Caco-2 (cell line): ENCODE measurements at regions not wholly inside any gene's neighbourhood (a gene's known extent, or its start where the extent isn't known, plus 50 kb on each side); places are given as distances from the start of the nearest gene placed in this dataset.

Source experiments
- BruUV-seq: library from RNA; stranded (reverse); fragments of 400-500 nt; replicated peaks from 2 replicates; lab custom pipeline; 2021; lab: Mats Ljungman, UMichigan
- CTCF ChIA-PET: fragments of 300-600 bp; sonication (Branson Sonifier 250); formaldehyde crosslinking; loops from one replicate; lab custom pipeline; 2022; ENCODE audit warnings: antibody characterized with exemption; lab: Charles Lee
- POLR2A ChIA-PET: fragments of 300-600 bp; sonication (Branson Sonifier 250); formaldehyde crosslinking; loops from one replicate; lab custom pipeline; 2022; ENCODE audit warnings: antibody characterized with exemption; lab: Charles Lee
- DNase-seq, 2 experiments: peaks; one replicate each; pipeline versions ENCODE4 v3.0.0 to v3.0.0-alpha.2; 2020 to 2022
- H3K27me3 ChIP-seq: replicated peaks from 2 replicates; pipeline ENCODE4 v1.6.0; 2011; ENCODE audit warnings: low read length; ENCODE audit not compliant: control insufficient read depth, insufficient read depth
- H3K36me3 ChIP-seq: 2 replicates; pipeline ENCODE4 v1.5.1; 2011; ENCODE audit warnings: low read length; ENCODE audit not compliant: control insufficient read depth, insufficient read depth
- H3K4me1 ChIP-seq: fragments of 250-450 bp; sonication (Bioruptor Pico); 2 replicates; pipeline ENCODE4 v1.5.1; 2020; ENCODE audit warnings: mild to moderate bottlenecking
- H3K4me3 ChIP-seq: 2 replicates; pipeline ENCODE4 v1.5.1; 2011; ENCODE audit warnings: low read depth, mild to moderate bottlenecking, control low read depth, low read length
- H3K9me3 ChIP-seq: fragments of 250-450 bp; sonication (Bioruptor Pico); 2 replicates; pipeline ENCODE4 v1.5.1; 2020; ENCODE audit warnings: mild to moderate bottlenecking, moderate library complexity
- H3K27ac Mint-ChIP-seq: one replicate; pipeline ENCODE4 v1.8.0; 2022; ENCODE audit warnings: mixed read lengths; ENCODE audit not compliant: unreplicated experiment
- H3K27me3 Mint-ChIP-seq: one replicate; pipeline ENCODE4 v1.8.0; 2022; ENCODE audit warnings: mixed read lengths; ENCODE audit not compliant: insufficient read depth, unreplicated experiment
- H3K36me3 Mint-ChIP-seq: one replicate; pipeline ENCODE4 v1.8.0; 2022; ENCODE audit warnings: mild to moderate bottlenecking, mixed read lengths; ENCODE audit not compliant: insufficient read depth, unreplicated experiment
- H3K4me1 Mint-ChIP-seq: one replicate; pipeline ENCODE4 v1.8.0; 2022; ENCODE audit warnings: low read depth, mixed read lengths; ENCODE audit not compliant: unreplicated experiment
- H3K4me3 Mint-ChIP-seq: one replicate; pipeline ENCODE4 v1.8.0; 2022; ENCODE audit warnings: mild to moderate bottlenecking, moderate library complexity, mixed read lengths; ENCODE audit not compliant: unreplicated experiment
- H3K9me3 Mint-ChIP-seq: one replicate; pipeline ENCODE4 v1.8.0; 2022; ENCODE audit warnings: mixed read lengths; ENCODE audit not compliant: unreplicated experiment
- intact Hi-C: fragments of 100-400 bp; cut with micrococcal nuclease; formaldehyde crosslinking; loops from one replicate; pipeline ENCODE4 v1.10.0; 2022; ENCODE audit not compliant: unreplicated experiment
- TF ChIP-seq, protein P1 (sequence below), 2 experiments: fragments of 200-600 bp in 1 of 2; IDR thresholded peaks; 1 replicate in 1 of 2; 2 replicates in 1 of 2; pipeline versions ENCODE4 v1.5.1 to v1.8.0; 2011 to 2022; ENCODE audit warnings: antibody characterized with exemption in 1 of 2, control low read depth in 1 of 2, inconsistent platforms in 1 of 2, low read depth in 1 of 2, low read length in 1 of 2, mild to moderate bottlenecking in 1 of 2, moderate library complexity in 1 of 2; ENCODE audit not compliant: insufficient read depth in 1 of 2, severe bottlenecking in 1 of 2, unreplicated experiment in 1 of 2

GRCh38 chr17:62888148-62888547 lies 77.9 kb upstream of the TANC2 start:
- Histone ChIP-seq H3K27me3 (no peaks in the 10 kb centered on the region), H3K4me1 (no peaks in the 10 kb centered on the region), H3K9me3 (no peaks in the 10 kb centered on the region), H3K36me3 (no peaks in the 10 kb centered on the region), H3K4me3 (no peak overlapping the region)
- Mint-ChIP-seq H3K27me3 (peaks cover 1% of the 10 kb centered on the region), H3K9me3 (no peaks in the 10 kb centered on the region), H3K4me1 (no peaks in the 10 kb centered on the region), H3K4me3 (no peak overlapping the region), H3K36me3 (no peaks in the 10 kb centered on the region), H3K27ac (no peak overlapping the region)
- ChIA-PET CTCF (no interaction called here), POLR2A (no interaction called here)
- DNase-seq: no peak
- BruUV-seq: no TSS peak
- intact Hi-C loops: no loop called here
- TF ChIP-seq, protein P1, sequence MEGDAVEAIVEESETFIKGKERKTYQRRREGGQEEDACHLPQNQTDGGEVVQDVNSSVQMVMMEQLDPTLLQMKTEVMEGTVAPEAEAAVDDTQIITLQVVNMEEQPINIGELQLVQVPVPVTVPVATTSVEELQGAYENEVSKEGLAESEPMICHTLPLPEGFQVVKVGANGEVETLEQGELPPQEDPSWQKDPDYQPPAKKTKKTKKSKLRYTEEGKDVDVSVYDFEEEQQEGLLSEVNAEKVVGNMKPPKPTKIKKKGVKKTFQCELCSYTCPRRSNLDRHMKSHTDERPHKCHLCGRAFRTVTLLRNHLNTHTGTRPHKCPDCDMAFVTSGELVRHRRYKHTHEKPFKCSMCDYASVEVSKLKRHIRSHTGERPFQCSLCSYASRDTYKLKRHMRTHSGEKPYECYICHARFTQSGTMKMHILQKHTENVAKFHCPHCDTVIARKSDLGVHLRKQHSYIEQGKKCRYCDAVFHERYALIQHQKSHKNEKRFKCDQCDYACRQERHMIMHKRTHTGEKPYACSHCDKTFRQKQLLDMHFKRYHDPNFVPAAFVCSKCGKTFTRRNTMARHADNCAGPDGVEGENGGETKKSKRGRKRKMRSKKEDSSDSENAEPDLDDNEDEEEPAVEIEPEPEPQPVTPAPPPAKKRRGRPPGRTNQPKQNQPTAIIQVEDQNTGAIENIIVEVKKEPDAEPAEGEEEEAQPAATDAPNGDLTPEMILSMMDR (IDR thresholded peaks at IDR 0.05; ENCODE audit: insufficient read depth in 1 of 2, low read depth in 1 of 2, low read length in 1 of 2, severe bottlenecking in 1 of 2, unreplicated experiment in 1 of 2): no peak

GRCh38 chr17:62887437-62887836 lies 78.6 kb upstream of the TANC2 start:
- CTCF ChIA-PET: no interaction called here
- no TSS peak for BruUV-seq
- no peak for DNase-seq
- peaks cover 3% of the 10 kb centered on the region for H3K27me3 Mint-ChIP-seq
- intact Hi-C loops: no loop called here
- H3K36me3 Mint-ChIP-seq: no peaks in the 10 kb centered on the region
- H3K9me3 Mint-ChIP-seq: no peaks in the 10 kb centered on the region
- no peaks in the 10 kb centered on the region for H3K36me3 ChIP-seq
- H3K4me1 Mint-ChIP-seq: no peaks in the 10 kb centered on the region
- POLR2A ChIA-PET: no interaction called here
- H3K4me1 ChIP-seq: no peaks in the 10 kb centered on the region
- TF ChIP-seq, protein P1 (IDR thresholded peaks at IDR 0.05; ENCODE audit: insufficient read depth in 1 of 2, low read depth in 1 of 2, low read length in 1 of 2, severe bottlenecking in 1 of 2, unreplicated experiment in 1 of 2): no peak
- H3K27ac Mint-ChIP-seq: no peak overlapping the region
- H3K4me3 Mint-ChIP-seq: no peak overlapping the region
- H3K4me3 ChIP-seq: no peak overlapping the region
- H3K9me3 ChIP-seq: no peaks in the 10 kb centered on the region
- H3K27me3 ChIP-seq: no peaks in the 10 kb centered on the region

- no peak for DNase-seq
- Mint-ChIP-seq H3K36me3 (no peaks in the 10 kb centered on the region), H3K4me3 (no peak overlapping the region), H3K27ac (no peak overlapping the region), H3K27me3 (peaks cover 3% of the 10 kb centered on the region), H3K9me3 (no peaks in the 10 kb centered on the region), H3K4me1 (no peaks in the 10 kb centered on the region)
- BruUV-seq: no TSS peak
- Histone ChIP-seq H3K36me3 (no peaks in the 10 kb centered on the region), H3K27me3 (no peaks in the 10 kb centered on the region), H3K9me3 (no peaks in the 10 kb centered on the region), H3K4me3 (no peak overlapping the region), H3K4me1 (no peaks in the 10 kb centered on the region)
- intact Hi-C loops: no loop called here
- POLR2A ChIA-PET: no interaction called here
- TF ChIP-seq, protein P1 (IDR thresholded peaks at IDR 0.05; ENCODE audit: insufficient read depth in 1 of 2, low read depth in 1 of 2, low read length in 1 of 2, severe bottlenecking in 1 of 2, unreplicated experiment in 1 of 2): no peak
- CTCF ChIA-PET: no interaction called here
Measured at GRCh38 chr17:62884781-62885180, 76.7 kb upstream of the MARCHF10 start.
